ACC112 (cell line): ENCODE measurements at regions not wholly inside any gene's neighbourhood (a gene's known extent, or its start where the extent isn't known, plus 50 kb on each side); places are given as distances from the start of the nearest gene placed in this dataset.

ENCODE experiments used
- H2AFZ ChIP-seq: fragments of 200-600 bp; sonication (generic); one replicate; pipeline ENCODE4 v1.6.0; 2017; ENCODE audit warnings: antibody characterized with exemption, low read length; ENCODE audit not compliant: unreplicated experiment
- H3K27ac ChIP-seq: fragments of 200-600 bp; sonication (generic); 2 replicates; pipeline ENCODE4 v1.5.1; 2014; ENCODE audit warnings: low read depth, mild to moderate bottlenecking, antibody characterized with exemption, low read length, moderate library complexity
- H3K27me3 ChIP-seq: fragments of 200-600 bp; sonication (generic); 2 replicates; pipeline ENCODE4 v1.6.1; 2014; ENCODE audit warnings: mild to moderate bottlenecking, antibody characterized with exemption, low read length, moderate library complexity, mixed read lengths; ENCODE audit not compliant: insufficient read depth
- H3K36me3 ChIP-seq: fragments of 200-600 bp; sonication (generic); 2 replicates; pipeline ENCODE4 v1.6.1; 2016; ENCODE audit warnings: mild to moderate bottlenecking, antibody characterized with exemption, low read length, moderate library complexity, mixed read lengths; ENCODE audit not compliant: insufficient read depth
- H3K4me1 ChIP-seq: fragments of 200-600 bp; sonication (generic); one replicate; pipeline ENCODE4 v1.6.1; 2016; ENCODE audit warnings: low read length, mixed read lengths; ENCODE audit not compliant: insufficient read depth, unreplicated experiment, control insufficient read depth
- H3K4me3 ChIP-seq: fragments of 200-600 bp; sonication (generic); 2 replicates; pipeline ENCODE4 v1.5.1; 2014; ENCODE audit warnings: mild to moderate bottlenecking, low read depth, low read length
- H3K79me2 ChIP-seq: fragments of 200-600 bp; sonication (generic); one replicate; pipeline ENCODE4 v1.6.0; 2016; ENCODE audit warnings: low read length; ENCODE audit not compliant: control insufficient read depth, unreplicated experiment, insufficient read depth

GRCh38 chr9:86893811-86894490 lies 53.4 kb downstream of the GAS1 start:
- H3K27me3 ChIP-seq: no peaks in the 10 kb centered on the region
- no peak overlapping the region for H3K4me3 ChIP-seq
- no peak overlapping the region for H3K27ac ChIP-seq
- H3K4me1 ChIP-seq: peaks cover 3% of the 10 kb centered on the region
- H3K36me3 ChIP-seq: no peaks in the 10 kb centered on the region
- H2AFZ ChIP-seq: no peak overlapping the region
- no peaks in the 10 kb centered on the region for H3K79me2 ChIP-seq

GRCh38 chr9:86892576-86892975 lies 54.7 kb downstream of the GAS1 start:
- no peak overlapping the region for H3K4me3 ChIP-seq
- no peak overlapping the region for H3K27ac ChIP-seq
- H2AFZ ChIP-seq: no peak overlapping the region
- H3K4me1 ChIP-seq: peaks cover 3% of the 10 kb centered on the region
- no peaks in the 10 kb centered on the region for H3K27me3 ChIP-seq
- no peaks in the 10 kb centered on the region for H3K79me2 ChIP-seq
- no peaks in the 10 kb centered on the region for H3K36me3 ChIP-seq

GRCh38 chr9:86891886-86892437 lies 55.3 kb downstream of the GAS1 start:
- no peak overlapping the region for H2AFZ ChIP-seq
- peaks cover 3% of the 10 kb centered on the region for H3K4me1 ChIP-seq
- no peaks in the 10 kb centered on the region for H3K79me2 ChIP-seq
- H3K4me3 ChIP-seq: no peak overlapping the region
- H3K27ac ChIP-seq: no peak overlapping the region
- H3K36me3 ChIP-seq: no peaks in the 10 kb centered on the region
- H3K27me3 ChIP-seq: 0 out of 2 replicates have a peak, but pooled peaks cover 1% of the 10 kb centered on the region

- Histone ChIP-seq H2AFZ (no peak overlapping the region), H3K4me1 (peaks cover 3% of the 10 kb centered on the region), H3K27me3 (0 out of 2 replicates have a peak, but pooled peaks cover 6% of the 10 kb centered on the region), H3K79me2 (no peaks in the 10 kb centered on the region), H3K36me3 (no peaks in the 10 kb centered on the region), H3K27ac (no peak overlapping the region), H3K4me3 (no peak overlapping the region)
These were observed 56.2 kb downstream of the GAS1 start for GRCh38 chr9:86891091-86891490.

GRCh38 chr9:86885232-86885631 lies 62.1 kb downstream of the GAS1 start:
- H2AFZ ChIP-seq: no peak overlapping the region
- H3K27ac ChIP-seq: no peak overlapping the region

GRCh38 chr9:86876621-86877196 lies 70.6 kb downstream of the GAS1 start:
- Histone ChIP-seq H3K79me2 (no peaks in the 10 kb centered on the region), H3K27me3 (no peaks in the 10 kb centered on the region), H2AFZ (no peak overlapping the region), H3K36me3 (no peaks in the 10 kb centered on the region), H3K27ac (no peak overlapping the region), H3K4me1 (no peaks in the 10 kb centered on the region), H3K4me3 (no peak overlapping the region)

More at GRCh38 chr9:86885232-86885631, 62.1 kb downstream of the GAS1 start:
- no peaks in the 10 kb centered on the region for H3K4me1 ChIP-seq
- H3K4me3 ChIP-seq: no peak overlapping the region
- no peaks in the 10 kb centered on the region for H3K36me3 ChIP-seq
- no peaks in the 10 kb centered on the region for H3K79me2 ChIP-seq
- peaks cover 15% of the 10 kb centered on the region; the same call in 1 of the 2 replicates for H3K27me3 ChIP-seq

GRCh38 chr9:86868616-86869015 lies 78.7 kb downstream of the GAS1 start:
- Histone ChIP-seq H2AFZ (no peak overlapping the region), H3K4me3 (no peak overlapping the region), H3K4me1 (no peaks in the 10 kb centered on the region), H3K36me3 (no peaks in the 10 kb centered on the region), H3K27ac (no peak overlapping the region), H3K79me2 (no peaks in the 10 kb centered on the region), H3K27me3 (no peaks in the 10 kb centered on the region)

GRCh38 chr9:86867804-86868313 lies 79.4 kb downstream of the GAS1 start:
- H3K79me2 ChIP-seq: no peaks in the 10 kb centered on the region
- no peak overlapping the region for H3K4me3 ChIP-seq
- no peaks in the 10 kb centered on the region for H3K4me1 ChIP-seq
- no peaks in the 10 kb centered on the region for H3K27me3 ChIP-seq
- H3K27ac ChIP-seq: no peak overlapping the region
- no peak overlapping the region for H2AFZ ChIP-seq
- H3K36me3 ChIP-seq: no peaks in the 10 kb centered on the region

- H3K79me2 ChIP-seq: no peaks in the 10 kb centered on the region
- H3K27me3 ChIP-seq: no peaks in the 10 kb centered on the region
These were observed 81.4 kb downstream of the GAS1 start for GRCh38 chr9:86865952-86866351.

GRCh38 chr9:86860006-86860405 lies 87.3 kb downstream of the GAS1 start:
- peaks cover 6% of the 10 kb centered on the region for H3K4me1 ChIP-seq
- no peak overlapping the region for H3K27ac ChIP-seq
- no peak overlapping the region for H3K4me3 ChIP-seq
- H3K79me2 ChIP-seq: no peaks in the 10 kb centered on the region
- no peak overlapping the region for H2AFZ ChIP-seq
- no peaks in the 10 kb centered on the region for H3K36me3 ChIP-seq
- peaks cover 3% of the 10 kb centered on the region; the same call in 1 of the 2 replicates for H3K27me3 ChIP-seq

More at GRCh38 chr9:86865952-86866351, 81.4 kb downstream of the GAS1 start:
- no peak overlapping the region for H3K4me3 ChIP-seq
- no peaks in the 10 kb centered on the region for H3K36me3 ChIP-seq
- H2AFZ ChIP-seq: no peak overlapping the region
- no peaks in the 10 kb centered on the region for H3K4me1 ChIP-seq
- H3K27ac ChIP-seq: no peak overlapping the region
